SK-N-SH treated with all-trans-retinoic acid at 6 μM for 48 hours (cell line): ENCODE measurements at regions not wholly inside any gene's neighbourhood (a gene's known extent, or its start where the extent isn't known, plus 50 kb on each side); places are given as distances from the start of the nearest gene placed in this dataset.
"Not testable (repeated sequence)": the region's sequence is repeated elsewhere in the genome, so short reads cannot be mapped to it uniquely, and the experiment has no call there.

Experiments
- RARB ChIP-seq: fragments of 250-450 bp; sonication (Bioruptor Pico); IDR thresholded peaks from 2 replicates; pipeline ENCODE4 v1.8.0; 2021; ENCODE audit warnings: mild to moderate bottlenecking, moderate library complexity
- ZC3H10 ChIP-seq: fragments of 250-450 bp; sonication (Bioruptor Pico); IDR thresholded peaks from 2 replicates; pipeline ENCODE4 v1.5.1; 2021; ENCODE audit warnings: mild to moderate bottlenecking, moderate library complexity
- ZFP3 ChIP-seq: fragments of 250-450 bp; sonication (Bioruptor Pico); IDR thresholded peaks from 2 replicates; pipeline ENCODE4 v1.5.0; 2020; ENCODE audit warnings: mild to moderate bottlenecking, moderate library complexity
- ZNF8 ChIP-seq: fragments of 450-650 bp; formaldehyde crosslinking; IDR thresholded peaks from 2 replicates; pipeline ENCODE4 v1.5.0; 2020; ENCODE audit warnings: mild to moderate bottlenecking, moderate library complexity

- not testable (repeated sequence) for TF ChIP-seq RARB (CRISPR knock-in tag); ZFP3; ZNF8 (CRISPR knock-in tag); ZC3H10 (CRISPR knock-in tag)
Observed at GRCh38 chr9:62843706-62844290, 1654.0 kb downstream of the SPATA31A7 start.
